NCI-H2029 (cell line): ENCODE measurements at regions not wholly inside any gene's neighbourhood (a gene's known extent, or its start where the extent isn't known, plus 50 kb on each side); places are given as distances from the start of the nearest gene placed in this dataset.

ENCODE experiments used
- DNase-seq: peaks from one replicate; lab custom pipeline; 2025; lab: John Stamatoyannopoulos, UW

DNA sequence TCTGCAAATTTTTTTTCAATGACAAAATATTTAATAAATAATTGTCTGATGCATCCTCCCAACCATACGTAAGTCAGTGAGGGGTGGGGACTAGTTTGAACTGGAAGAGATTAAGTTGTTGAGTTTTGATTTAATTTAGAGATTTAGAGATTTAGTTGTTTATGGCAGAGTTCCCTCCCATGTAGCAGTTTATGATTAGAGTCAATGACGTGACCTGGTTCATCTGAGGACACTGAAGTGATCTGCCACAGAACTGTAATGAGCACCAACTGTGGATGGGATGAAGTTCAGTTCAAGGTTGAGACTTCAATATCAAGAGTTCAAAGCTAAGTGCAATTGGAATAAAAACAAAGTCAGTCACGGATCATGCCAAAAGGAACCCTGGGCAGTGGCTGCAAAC lies 609.3 kb downstream of the NOVA1 start:
- no peak for DNase-seq

DNA sequence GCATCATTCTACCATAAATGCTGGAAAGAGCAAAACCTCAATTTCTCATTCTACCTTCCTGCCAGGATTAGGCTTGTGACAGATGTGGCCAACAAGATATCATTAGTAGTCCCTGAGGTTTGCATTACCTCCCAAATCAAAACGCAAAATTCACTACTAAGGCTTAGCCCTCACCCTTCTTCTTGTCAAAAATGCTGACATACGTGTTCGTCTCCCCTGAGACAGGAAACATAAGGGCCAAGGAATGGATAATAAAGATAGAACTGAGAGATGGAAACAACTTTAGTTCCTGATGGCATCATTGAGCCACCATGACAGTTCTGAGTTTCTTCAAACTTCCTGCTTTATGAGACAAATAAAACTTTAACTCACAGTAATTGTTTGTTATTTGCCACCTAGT lies 642.1 kb downstream of the NOVA1 start:
- no peak for DNase-seq

DNA sequence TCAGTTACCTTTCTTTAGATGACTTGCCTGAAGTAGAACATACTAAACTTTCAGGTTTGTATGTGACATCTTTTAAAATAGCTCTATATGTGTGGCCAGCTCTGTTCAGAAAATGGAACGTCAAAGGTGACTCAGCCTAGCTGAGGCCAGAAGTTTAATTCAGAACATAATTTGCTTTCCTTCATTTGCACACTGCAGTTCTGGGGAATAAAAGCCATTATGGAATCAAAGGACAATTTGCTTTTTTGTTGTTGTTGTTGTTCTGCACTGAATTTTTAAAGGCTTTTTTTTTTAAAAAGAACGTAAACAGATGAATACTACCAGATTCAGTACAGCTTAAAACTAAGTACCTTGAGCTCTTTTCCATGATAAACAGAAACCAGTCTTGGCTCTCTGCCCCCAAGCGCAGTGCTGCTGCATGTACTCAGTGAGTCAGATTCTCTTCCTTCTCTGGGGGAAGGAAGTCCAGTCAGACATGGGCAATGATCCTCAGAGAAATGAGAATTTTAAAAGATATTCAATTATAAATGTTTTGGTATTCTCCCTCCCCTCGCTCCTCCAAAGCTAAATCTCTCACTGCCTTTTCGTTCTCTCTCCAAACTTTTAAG lies 644.2 kb downstream of the NOVA1 start:
- no peak for DNase-seq

DNA sequence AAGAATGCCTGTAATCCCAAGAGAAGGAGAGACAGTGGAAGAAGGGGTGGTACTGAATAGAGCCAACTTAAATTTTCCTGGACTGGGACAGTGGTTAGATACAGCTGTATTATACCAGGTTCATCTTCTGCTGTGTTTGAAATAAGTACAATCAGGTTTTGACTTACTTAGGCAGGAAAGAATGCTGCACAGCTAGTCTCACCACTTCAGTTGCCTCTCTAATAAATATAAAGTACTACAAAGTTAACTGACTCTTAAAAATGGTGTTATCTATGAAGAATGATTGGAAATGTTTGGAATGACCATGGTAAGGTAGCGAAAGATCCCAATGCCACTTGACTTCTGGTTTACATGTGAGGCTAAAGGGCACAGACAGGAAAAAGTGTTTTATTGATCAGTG lies 652.1 kb downstream of the NOVA1 start:
- DNase-seq = no peak

DNA sequence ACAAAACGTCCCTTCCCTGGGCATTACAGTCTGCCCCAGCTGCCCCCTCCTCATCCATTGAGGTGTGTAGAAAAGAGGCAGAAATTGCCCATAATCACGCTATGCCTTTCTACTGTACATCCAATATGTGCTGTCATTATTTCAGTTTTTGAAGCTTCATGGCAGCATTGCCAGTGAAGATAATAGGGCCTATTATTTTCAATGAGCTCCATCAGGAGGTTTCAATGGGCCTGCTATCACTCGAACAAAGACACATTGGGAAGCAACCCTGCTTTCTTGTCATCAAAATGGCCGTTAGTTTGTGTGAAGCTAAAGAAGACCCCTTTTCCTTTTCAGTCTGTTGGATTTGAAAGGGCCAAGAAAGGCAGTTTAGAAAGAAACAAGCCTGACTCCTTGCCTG lies 653.8 kb downstream of the NOVA1 start:
- no peak for DNase-seq

DNA sequence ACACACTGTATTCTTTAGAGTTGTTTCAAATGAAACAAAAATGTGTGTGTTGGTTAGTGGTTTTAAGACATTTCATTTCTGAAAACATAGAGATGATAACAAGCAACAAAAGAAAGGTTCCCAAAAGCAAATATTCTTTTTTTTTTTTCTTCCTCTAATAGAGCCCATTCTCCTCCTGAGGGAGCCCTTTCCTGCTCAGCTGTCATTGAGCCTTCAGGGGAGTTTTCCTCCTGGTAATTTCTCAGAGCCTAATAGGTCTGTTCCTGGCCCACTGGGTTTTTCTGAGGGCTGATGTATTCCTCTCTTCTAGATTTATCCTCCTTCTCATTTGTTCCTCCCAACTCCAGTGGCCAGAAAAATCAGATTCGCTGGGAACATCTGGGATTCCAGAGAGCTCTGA lies 654.5 kb downstream of the NOVA1 start:
- no peak for DNase-seq

DNA sequence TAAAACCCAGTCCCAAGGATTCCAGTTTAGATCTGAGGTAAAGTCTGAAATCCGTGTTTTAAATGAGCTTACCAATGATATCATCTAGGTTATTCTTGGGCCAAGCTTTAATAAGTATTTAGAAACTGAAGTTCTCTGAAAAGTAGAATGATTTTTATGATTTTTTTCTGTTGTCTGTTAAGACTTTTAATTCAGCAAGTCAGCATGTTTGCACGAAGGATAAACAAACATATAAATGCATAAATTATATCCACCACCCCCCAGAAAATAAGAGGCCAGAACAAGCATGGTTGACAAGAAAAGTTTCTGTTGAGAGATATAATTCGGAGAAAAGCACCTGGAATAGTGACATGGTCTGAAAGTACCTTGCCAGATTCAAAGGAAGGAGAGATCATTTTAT lies 655.7 kb downstream of the NOVA1 start:
- DNase-seq = no peak

DNA sequence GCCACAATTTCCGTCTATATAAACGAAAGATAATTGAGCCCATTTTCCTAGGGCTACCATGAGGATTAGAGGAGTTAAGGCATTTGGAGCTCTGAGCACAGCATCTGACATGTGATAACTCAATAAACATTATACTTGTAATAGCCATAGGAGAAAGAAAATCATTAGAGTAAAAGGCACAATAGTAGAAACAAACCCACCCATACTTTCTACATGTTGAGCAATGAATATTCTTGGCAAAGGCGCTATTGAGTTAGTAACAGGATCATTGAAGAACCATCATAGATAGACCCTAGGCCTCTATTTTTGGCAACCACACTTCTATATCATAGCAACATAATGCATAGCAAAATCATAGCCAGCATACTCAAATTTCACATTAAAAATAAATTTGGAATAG lies 664.1 kb downstream of the NOVA1 start:
- no peak for DNase-seq

DNA sequence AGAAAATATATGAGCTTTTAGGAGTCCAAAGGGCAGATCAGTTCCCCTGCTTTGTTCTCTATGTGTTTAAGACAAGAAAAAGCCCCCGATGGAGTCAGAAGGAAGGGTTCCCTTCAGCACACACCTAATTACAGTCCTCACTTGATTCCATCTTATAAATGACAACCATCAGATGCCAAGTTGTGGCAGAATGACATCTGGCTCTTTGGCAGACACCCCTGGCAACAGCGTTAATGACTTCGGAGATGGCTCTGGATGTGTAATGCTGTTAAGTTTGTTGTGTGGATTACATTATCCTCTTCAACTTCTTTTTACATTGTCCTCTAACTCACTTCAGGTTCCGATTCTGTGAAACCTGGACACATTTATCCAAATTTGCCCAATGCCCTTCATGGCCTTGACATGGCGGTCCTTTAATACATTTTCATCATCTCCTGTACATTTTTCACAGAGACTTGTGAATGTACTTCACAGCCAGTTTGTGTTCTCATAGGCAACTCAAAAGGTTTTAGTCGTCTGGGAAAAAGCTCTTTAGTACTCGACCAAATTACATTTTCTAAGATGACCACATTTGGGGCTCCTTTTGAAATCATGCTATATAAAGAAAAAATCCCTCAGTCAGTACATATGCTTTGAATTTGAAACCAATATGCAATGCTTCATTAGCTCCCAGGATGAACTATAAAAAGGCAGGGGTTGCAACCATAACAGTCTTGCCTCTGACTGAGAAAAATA lies 667.8 kb downstream of the NOVA1 start:
- DNase-seq = no peak

DNA sequence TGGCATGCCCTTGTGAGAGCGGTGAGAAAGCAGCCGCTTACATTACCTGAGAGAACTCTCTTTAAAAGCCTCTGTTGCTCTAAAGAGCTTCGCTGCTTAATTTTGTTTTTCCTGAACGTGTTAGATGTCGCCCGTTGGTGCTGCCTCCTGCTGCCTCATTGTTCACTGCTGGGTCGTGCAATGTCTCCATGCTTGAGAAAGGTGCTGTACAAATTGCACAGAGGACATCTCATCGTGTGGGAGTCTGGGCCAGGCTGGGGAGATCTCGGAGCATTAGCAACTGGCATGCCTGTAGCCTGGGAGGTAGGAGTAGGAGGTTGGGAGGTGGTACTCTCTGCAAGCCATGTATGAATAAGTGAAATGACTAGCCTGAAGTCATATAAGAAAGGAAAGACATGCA lies 686.0 kb downstream of the NOVA1 start:
- no peak for DNase-seq

DNA sequence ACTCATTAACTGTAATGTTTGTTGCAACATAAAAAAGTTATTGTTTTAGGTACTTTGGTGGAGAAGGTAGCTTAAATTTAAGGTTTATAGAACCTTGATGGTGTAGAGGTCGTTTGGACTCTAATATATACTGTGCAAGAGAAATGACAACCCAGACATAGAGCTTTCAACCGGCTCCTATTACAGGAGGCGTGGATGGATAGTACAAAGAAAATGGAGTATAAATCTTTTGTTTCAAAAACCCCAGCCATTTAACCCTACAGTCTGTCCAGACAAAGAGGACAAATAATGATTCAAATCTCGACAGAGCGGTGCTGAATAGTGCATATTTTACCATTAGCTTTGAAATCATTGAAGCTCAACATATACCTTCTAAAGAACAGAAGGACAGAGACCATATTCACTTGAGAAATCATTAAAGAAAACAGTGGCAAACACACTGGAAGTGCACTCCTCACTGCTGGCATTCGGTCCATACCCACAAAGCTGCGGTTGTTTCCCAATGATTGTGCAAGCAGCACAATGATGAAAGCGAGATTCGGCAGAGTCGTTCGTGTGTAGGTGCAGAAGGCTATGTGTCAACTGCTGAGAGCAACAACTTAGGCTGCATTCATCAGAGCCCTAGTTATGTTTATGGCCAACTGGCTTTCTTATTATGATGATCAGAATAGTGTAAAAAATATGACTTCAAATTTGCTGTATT lies 688.6 kb downstream of the NOVA1 start:
- DNase-seq = no peak

DNA sequence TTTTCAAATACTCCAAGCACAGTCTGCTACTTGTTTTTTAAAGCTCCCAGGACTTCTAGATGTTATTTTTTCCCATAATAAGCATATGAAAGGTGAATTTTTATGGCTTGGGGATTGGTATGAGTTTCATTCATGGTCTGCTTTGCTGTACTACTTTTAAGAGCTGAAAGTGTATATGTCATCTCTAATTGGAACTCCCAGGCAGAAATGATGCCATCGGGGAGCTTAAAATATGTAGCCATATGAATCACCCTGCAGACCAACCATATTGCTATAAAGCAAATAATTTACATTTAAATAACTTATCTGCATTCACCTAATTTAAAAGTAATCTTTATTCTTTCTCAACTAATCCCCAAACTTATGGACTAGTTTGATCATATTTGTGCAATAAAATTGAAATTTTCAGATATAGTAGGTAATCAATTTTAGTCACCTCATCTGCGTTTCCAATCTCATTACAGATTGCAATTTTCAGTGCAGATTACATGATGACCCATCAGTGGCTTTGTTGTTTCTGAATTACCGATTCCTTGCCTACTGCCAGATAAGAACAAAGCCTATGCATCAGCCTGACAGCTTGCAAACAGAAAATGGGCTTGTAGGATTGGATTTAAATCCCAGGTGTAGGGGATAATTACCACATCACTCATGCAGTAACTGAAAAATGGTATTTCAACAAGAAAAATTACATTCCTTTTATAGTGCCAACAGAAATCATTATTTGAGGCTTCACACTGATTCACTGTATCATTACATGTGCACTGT lies 689.4 kb downstream of the NOVA1 start:
- DNase-seq = no peak

DNA sequence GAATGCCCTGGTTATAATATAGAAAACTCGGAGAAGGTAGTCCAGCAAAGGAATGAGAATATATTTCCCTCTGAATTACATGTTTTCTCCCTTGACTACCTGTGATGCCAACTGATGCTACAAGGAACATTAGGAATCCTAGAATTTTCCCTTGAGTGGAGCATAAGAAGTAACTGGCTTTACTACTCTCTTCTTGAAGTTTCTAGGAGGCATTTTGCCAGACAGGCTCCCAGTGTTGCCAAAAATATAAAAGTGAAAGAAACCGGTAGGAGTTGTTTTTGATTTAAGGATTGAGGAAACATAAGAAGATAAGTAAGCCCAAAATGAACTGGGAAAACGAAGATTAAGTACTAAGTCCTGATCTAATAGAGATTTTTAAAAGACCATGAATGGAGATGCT lies 693.4 kb downstream of the NOVA1 start:
- DNase-seq = no peak

DNA sequence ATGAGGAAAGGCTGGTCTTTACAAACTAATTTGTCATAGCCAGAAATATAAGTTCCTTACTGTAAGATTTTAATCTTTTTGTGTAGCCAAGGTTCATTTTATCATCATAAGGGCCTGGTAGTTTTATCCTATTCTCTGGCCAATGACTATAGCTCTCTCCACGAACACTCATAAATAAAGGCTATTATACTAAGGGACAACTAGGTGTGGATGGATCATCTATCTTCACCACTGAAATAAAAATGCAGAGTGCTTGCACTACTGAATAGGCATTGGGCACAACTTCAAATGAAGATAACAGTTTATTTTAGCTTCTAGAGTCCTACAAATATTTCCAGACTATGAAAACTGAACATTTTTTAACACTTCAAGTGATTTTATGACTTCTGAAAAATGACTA lies 698.6 kb downstream of the NOVA1 start:
- DNase-seq = no peak

DNA sequence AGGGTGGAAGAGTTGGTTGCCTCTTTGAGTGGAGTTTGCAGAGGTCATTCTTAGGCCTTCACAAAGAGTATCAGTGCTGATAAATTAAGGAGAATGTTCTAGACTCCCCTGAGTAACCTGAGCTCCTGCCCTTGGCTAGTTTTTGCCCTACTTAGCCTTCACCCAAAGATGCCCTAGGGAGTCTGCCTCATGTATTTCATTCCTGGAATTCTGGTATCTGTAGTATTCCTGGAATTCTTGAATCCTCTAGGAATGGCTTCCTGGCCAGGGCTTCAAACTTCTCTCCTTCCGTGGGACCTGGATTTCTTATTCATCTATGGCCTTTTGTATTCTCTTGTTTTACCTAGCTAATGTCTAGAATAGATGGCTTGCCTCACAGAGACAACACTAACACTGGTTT lies 701.1 kb downstream of the NOVA1 start:
- no peak for DNase-seq

DNA sequence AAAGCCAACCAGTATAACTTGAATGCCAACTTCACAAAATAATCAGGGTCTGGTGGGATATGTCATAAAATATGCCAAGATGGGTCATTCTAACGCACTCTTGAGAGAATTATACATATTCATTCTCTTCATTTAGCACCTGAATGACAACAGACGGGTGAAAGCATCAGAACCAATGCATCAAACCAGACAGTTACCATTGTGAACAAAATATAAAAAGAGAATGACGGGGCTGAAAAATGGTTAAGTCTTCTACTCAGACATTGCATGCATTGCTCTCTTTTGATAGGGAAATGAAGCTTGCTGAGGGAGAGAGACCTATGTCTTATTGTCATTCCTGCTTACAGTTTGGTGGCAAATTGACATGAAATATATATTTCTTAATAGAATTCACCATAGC lies 702.1 kb downstream of the NOVA1 start:
- DNase-seq = no peak

DNA sequence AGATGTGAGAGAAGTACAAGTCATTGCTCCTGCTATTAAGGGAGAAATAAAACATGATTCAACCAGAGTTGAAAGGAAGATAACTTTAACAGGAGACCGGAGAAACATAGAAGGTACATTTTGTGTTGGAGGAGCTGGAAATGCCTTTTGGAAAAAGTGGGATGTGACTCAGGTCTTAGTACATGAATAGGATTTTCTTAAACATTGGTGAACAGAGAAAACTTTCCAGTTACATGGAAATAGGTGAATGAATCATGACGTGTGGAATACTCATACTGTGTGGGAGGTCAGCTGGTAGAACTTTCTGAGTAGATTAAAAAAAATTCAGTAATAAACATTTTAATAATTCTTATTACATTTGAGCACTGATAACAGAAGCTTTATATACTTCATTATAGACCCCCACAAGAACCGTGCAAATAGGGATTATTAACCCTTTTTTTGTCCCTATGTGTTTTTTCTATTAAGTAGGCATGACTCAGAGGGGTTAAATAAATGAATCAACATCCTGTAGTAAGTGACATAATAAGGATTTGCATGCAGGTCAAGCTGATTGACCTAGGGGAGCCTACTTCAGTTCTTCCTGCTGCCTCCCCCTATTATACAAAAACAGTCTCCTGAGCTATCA lies 710.5 kb downstream of the NOVA1 start:
- DNase-seq = no peak

DNA sequence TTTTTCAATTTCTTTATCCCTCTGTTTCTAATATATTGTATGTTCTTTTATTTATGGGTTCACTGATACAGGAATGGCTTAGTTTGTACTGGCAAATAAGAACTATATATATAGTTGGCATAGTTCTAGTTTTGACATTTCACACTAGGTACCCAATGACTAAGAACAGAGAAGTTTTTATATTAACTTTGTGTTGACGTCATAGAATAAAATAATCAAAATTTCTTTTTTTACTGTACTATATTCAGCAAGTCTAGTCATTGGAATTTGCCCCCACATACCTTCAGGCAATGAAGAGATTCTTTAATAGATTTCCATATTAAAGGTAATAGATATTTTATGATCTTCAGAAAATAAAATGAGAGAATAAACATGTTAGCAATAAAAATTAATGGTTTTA lies 713.2 kb downstream of the NOVA1 start:
- no peak for DNase-seq

DNA sequence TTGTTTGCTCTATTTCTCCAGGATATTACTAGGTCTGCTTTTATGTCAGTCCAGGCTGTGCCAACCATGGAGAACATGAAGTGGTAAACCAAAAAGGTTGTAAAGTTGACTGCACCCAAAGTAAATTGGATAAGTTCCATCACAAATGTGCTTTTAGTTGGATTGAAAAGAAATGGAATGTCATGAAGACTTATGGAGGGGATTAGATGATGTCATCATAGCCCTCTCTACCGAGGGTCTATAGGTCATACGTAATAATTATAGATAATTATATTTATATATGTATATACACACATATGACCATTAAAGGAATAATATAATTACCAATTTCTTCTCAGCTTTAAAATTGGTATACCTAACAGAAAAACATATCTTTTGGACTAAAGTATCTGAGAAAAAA lies 714.9 kb downstream of the NOVA1 start:
- no peak for DNase-seq

DNA sequence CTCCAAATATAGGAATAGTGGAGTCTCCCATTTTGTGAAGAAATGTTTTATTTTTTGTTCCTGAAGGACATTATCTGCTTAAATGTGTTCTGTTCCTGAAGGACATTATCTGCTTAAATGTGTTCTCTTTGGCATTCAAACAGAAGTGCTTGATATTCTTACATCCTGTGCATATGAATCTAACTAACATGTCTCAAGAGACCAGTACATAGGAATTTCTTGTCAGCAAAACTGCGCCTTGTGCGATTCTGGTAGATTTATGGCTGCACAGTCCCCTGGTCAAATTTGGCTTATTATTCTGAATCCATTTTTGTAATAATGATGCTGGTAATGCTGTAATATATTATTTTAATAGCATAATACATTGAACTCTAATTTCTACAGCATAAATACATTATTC lies 722.4 kb downstream of the NOVA1 start:
- DNase-seq = no peak

DNA sequence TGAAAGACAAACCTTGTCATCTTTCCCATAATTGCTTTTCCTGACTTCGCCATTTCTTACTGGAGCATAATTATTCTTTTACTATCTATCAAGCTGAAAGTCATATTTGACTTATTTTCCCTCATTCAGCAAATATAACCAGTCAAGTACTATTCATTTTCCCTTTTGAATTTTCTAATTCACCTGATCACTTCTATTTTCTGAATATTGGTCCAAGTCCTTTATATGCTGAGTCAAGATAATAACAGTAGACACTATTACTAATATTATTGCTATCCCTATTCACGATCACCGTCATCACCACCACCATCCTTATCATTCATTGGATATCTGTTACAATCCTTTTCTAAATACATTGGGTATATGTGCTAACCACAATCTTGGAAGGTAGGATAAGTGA lies 728.0 kb downstream of the NOVA1 start:
- no peak for DNase-seq
